HuH-7 (cell line): ENCODE measurements at regions not wholly inside any gene's neighbourhood (a gene's known extent, or its start where the extent isn't known, plus 50 kb on each side); places are given as distances from the start of the nearest gene placed in this dataset.

Experiments used
- DNase-seq: peaks from one replicate; pipeline ENCODE4 v3.0.0; 2011; ENCODE audit warnings: low spot score

GRCh38 chr10:129371541-129371940 is 95.5 kb upstream of the MGMT start:
- DNase-seq: no peak

- no peak for DNase-seq
Observed at GRCh38 chr10:129372172-129372571, 94.9 kb upstream of the MGMT start.

- no peak for DNase-seq
Observed at GRCh38 chr10:129373231-129373630, 93.8 kb upstream of the MGMT start.

GRCh38 chr10:129373718-129374117 is 93.3 kb upstream of the MGMT start:
- DNase-seq: no peak

- no peak for DNase-seq
Observed at GRCh38 chr10:129375171-129375570, 91.9 kb upstream of the MGMT start.

GRCh38 chr10:129375912-129376311 is 91.1 kb upstream of the MGMT start:
- DNase-seq: no peak

GRCh38 chr10:129380279-129380678 is 86.8 kb upstream of the MGMT start:
- DNase-seq: no peak

GRCh38 chr10:129381741-129382140 is 85.3 kb upstream of the MGMT start:
- DNase-seq: no peak

- no peak for DNase-seq
Observed at GRCh38 chr10:129382401-129382800, 84.6 kb upstream of the MGMT start.

- no peak for DNase-seq
Observed at GRCh38 chr10:129383651-129384050, 83.4 kb upstream of the MGMT start.

- DNase-seq: no peak
Observed at GRCh38 chr10:129385600-129385999, 81.4 kb upstream of the MGMT start.

GRCh38 chr10:129386415-129387257 is 80.4 kb upstream of the MGMT start:
- DNase-seq: no peak

- DNase-seq: no peak
Observed at GRCh38 chr10:129387258-129387525, 79.8 kb upstream of the MGMT start.

- DNase-seq: no peak
Observed at GRCh38 chr10:129388435-129388834, 78.6 kb upstream of the MGMT start.

GRCh38 chr10:129389194-129389593 is 77.8 kb upstream of the MGMT start:
- DNase-seq: no peak

GRCh38 chr10:129390147-129390546 is 76.9 kb upstream of the MGMT start:
- DNase-seq: no peak

GRCh38 chr10:129390726-129391125 is 76.3 kb upstream of the MGMT start:
- no peak for DNase-seq

GRCh38 chr10:129391464-129391863 is 75.6 kb upstream of the MGMT start:
- DNase-seq: no peak

- no peak for DNase-seq
Observed at GRCh38 chr10:129392855-129393254, 74.2 kb upstream of the MGMT start.

GRCh38 chr10:129393812-129394211 is 73.2 kb upstream of the MGMT start:
- no peak for DNase-seq

- no peak for DNase-seq
Observed at GRCh38 chr10:129394518-129395328, 72.3 kb upstream of the MGMT start.

GRCh38 chr10:129396021-129396722 is 70.9 kb upstream of the MGMT start:
- DNase-seq: no peak
